HL-60 (cell line): ENCODE measurements at regions not wholly inside any gene's neighbourhood (a gene's known extent, or its start where the extent isn't known, plus 50 kb on each side); places are given as distances from the start of the nearest gene placed in this dataset.

Experiments used
- DNase-seq, 2 experiments: peaks; one replicate each; pipeline ENCODE4 v3.0.0-alpha.2; 2010 to 2020; ENCODE audit warnings: low read depth in 1 of 2, low spot score in 1 of 2
- H3K27ac ChIP-seq: fragments of 250-450 bp; sonication (Bioruptor Pico); replicated peaks from 2 replicates; pipeline ENCODE4 v1.5.1; 2020; ENCODE audit warnings: mild to moderate bottlenecking, moderate library complexity
- H3K27me3 ChIP-seq: fragments of 250-450 bp; sonication (Bioruptor Pico); 2 replicates; pipeline ENCODE4 v1.5.1; 2021; ENCODE audit warnings: mild to moderate bottlenecking, moderate library complexity; ENCODE audit not compliant: insufficient read depth, poor library complexity, severe bottlenecking
- H3K4me3 ChIP-seq: replicated peaks from 2 replicates; pipeline ENCODE4 v1.5.1; 2011; ENCODE audit warnings: mild to moderate bottlenecking, control low read depth, low read length; ENCODE audit not compliant: insufficient read depth
- CTCF ChIP-seq: IDR thresholded peaks from one replicate; pipeline ENCODE4 v1.5.1; 2011; ENCODE audit warnings: low read length, control low read depth, inconsistent platforms; ENCODE audit not compliant: insufficient read depth
- GABPA ChIP-seq: IDR thresholded peaks from 2 replicates; pipeline ENCODE4 v1.6.1; 2012; ENCODE audit warnings: low read depth
- POLR2AphosphoS5 ChIP-seq: IDR thresholded peaks from 2 replicates; pipeline ENCODE4 v1.6.1; 2012; ENCODE audit warnings: low read depth
- REST ChIP-seq: IDR thresholded peaks from 2 replicates; pipeline ENCODE4 v1.6.1; 2012; ENCODE audit warnings: low read depth; ENCODE audit not compliant: insufficient replicate concordance
- SPI1 ChIP-seq: IDR thresholded peaks from 2 replicates; pipeline ENCODE4 v1.6.1; 2012; ENCODE audit warnings: low read depth, mild to moderate bottlenecking, borderline replicate concordance

DNA sequence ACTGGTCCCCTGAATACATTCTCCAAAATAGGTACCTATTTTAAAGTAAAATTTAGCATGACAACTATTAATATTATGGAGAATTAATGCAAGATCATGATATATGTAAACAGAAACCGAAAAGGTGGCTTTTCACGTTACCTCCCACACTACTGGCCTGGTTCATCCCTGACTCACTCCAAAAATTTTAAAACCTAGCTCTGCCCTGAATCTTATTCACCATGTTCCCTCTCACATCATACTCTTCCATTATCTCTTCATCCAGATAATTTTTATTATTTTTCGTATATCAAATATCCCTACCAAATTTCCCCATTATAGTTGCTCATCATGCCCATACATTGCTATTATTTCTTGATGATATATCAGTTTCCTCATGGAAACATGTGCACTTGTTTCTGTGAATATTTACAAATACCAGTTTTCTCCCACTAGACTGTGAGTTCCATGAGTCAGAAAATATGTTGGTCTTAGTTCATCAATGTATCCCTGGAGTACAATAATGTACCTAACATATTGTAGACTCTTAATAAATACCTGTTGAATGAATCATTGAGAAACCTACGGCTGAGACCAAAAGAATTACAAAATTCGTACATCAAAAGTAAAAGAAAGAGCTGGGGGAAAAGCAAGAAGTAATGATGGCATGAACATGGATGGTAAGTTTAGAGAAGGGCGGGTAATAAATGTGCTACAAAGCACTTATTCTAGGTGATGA is 360.1 kb upstream of the CHAC2 start:
- H3K4me3 ChIP-seq = no peak overlapping the region
- H3K27ac ChIP-seq = no peak overlapping the region
- no peak for DNase-seq

DNA sequence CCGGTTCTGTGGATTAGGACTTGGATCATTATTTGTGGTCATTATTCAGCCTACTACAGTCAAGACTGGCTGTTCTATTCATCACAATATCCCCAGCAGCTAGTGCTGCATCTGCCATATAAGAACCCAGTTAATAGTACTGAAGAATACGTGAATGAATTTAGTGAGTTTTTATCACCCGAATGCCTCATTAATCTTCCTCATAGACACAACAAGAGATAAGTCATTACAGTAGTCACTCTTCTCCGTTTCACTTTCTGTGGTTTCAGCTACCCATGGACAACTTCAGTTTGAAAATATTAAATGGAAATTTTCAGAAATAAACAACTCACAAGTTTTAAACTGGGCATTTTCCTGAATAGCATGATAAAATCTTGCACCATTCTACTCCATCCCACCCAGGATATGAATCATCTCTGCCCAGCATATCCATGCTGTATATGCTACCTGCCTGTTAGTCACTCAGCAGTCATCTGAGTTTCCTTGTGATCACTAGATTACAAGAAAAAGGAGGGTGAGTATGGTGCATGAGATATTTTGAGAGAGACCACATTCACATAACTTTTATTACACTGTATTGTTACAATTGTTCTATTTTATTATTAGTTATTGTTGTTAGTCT is 363.7 kb upstream of the CHAC2 start:
- DNase-seq = no peak
- Histone ChIP-seq H3K4me3 (no peak overlapping the region), H3K27ac (no peak overlapping the region), H3K27me3 (no peaks in the 10 kb centered on the region)
- no peak for TF ChIP-seq CTCF
- TF ChIP-seq SPI1 = no peak
- TF ChIP-seq REST = no peak
- TF ChIP-seq GABPA = no peak
- no peak for TF ChIP-seq POLR2AphosphoS5

More for the DNA sequence above, 360.1 kb upstream of the CHAC2 start:
- H3K27me3 ChIP-seq = no peaks in the 10 kb centered on the region
- no peak for TF ChIP-seq GABPA
- no peak for TF ChIP-seq REST
- no peak for TF ChIP-seq POLR2AphosphoS5
- TF ChIP-seq CTCF = no peak
- no peak for TF ChIP-seq SPI1

- Histone ChIP-seq H3K27me3 (no peaks in the 10 kb centered on the region), H3K27ac (no peak overlapping the region), H3K4me3 (no peak overlapping the region)
- no peak for DNase-seq
- no peak for TF ChIP-seq CTCF
- TF ChIP-seq POLR2AphosphoS5 = no peak
- TF ChIP-seq SPI1 = no peak
- no peak for TF ChIP-seq GABPA
- TF ChIP-seq REST = no peak
These were observed 370.5 kb upstream of the CHAC2 start for GRCh38 chr2:53397085-53397484.
